K562 (cell line): ENCODE measurements at regions not wholly inside any gene's neighbourhood (a gene's known extent, or its start where the extent isn't known, plus 50 kb on each side); places are given as distances from the start of the nearest gene placed in this dataset.

Experiments
- ATAC-seq: fragments of 200-7000 bp; cut with Tn5 transposase; 3 replicates; pipeline ENCODE4 v1.9.1; 2020; ENCODE audit warnings: moderate library complexity
- BruUV-seq: library from RNA; stranded (reverse); fragments of 400-500 nt; replicated peaks from 2 replicates; lab custom pipeline; 2021; lab: Mats Ljungman, UMichigan
- CTCF ChIA-PET: fragments of 300-600 bp; formaldehyde crosslinking; extraction: SDS; loops from one replicate; lab custom pipeline; 2021; ENCODE audit warnings: low intra/inter-chr PET ratio; lab: Yijun Ruan, JAX
- POLR2A ChIA-PET: fragments of 300-600, 350-650 bp; sonication (Branson Sonifier 250); formaldehyde crosslinking; extraction: SDS; loops from one replicate; lab custom pipeline; 2021; ENCODE audit warnings: antibody characterized with exemption, inconsistent platforms; lab: Yijun Ruan, JAX
- DNase-seq, 4 experiments: peaks; one replicate each; pipeline versions ENCODE4 v3.0.0 to v3.0.0-alpha.2; 2011 to 2018; ENCODE audit warnings: low spot score in 3 of 4, mixed read lengths in 3 of 4; ENCODE audit errors: extremely low read depth in 1 of 4
- FAIRE-seq: peaks from 2 replicates; lab custom pipeline; 2011; peaks lifted over from hg19 to GRCh38; lab: Jason Lieb, UNC
- H2AFZ ChIP-seq: 2 replicates; pipeline ENCODE4 v1.6.0; 2011; ENCODE audit warnings: low read depth, low read length, control low read depth, inconsistent platforms
- H3K27ac ChIP-seq: fragments of 200-600 bp; 3 replicates; pipeline ENCODE4 v1.8.0; 2011; ENCODE audit warnings: low read depth, mild to moderate bottlenecking, control low read depth, inconsistent platforms, low read length, moderate library complexity, mixed read lengths; ENCODE audit errors: extremely low read depth
- H3K27me3 ChIP-seq, 2 experiments: fragments of 300-600 bp in 1 of 2; 2 replicates in 1 of 2; 3 replicates in 1 of 2; pipeline versions ENCODE4 v1.6.0 to v1.8.0; 2011; ENCODE audit warnings: inconsistent platforms in 2 of 2, low read length in 2 of 2, mild to moderate bottlenecking in 1 of 2, mixed read lengths in 1 of 2, moderate library complexity in 1 of 2; ENCODE audit not compliant: control insufficient read depth in 2 of 2, insufficient read depth in 2 of 2
- H3K36me3 ChIP-seq: fragments of 300-600 bp; 3 replicates; pipeline ENCODE4 v1.8.0; 2011; ENCODE audit warnings: mild to moderate bottlenecking, low read length, inconsistent platforms; ENCODE audit not compliant: control insufficient read depth, insufficient read depth
- H3K4me1 ChIP-seq, 2 experiments: fragments of 200-600 bp in 1 of 2; replicated peaks in 1 of 2; 2 replicates in 1 of 2; 3 replicates in 1 of 2; pipeline versions ENCODE4 v1.5.1 to v1.8.0; 2011; ENCODE audit warnings: inconsistent platforms in 2 of 2, low read length in 2 of 2, mild to moderate bottlenecking in 1 of 2, mixed read lengths in 1 of 2, moderate library complexity in 1 of 2; ENCODE audit not compliant: control insufficient read depth in 2 of 2, insufficient read depth in 2 of 2
- H3K4me2 ChIP-seq: 2 replicates; pipeline ENCODE4 v1.6.1; 2011; ENCODE audit warnings: low read length, control low read depth, inconsistent platforms, mixed read lengths; ENCODE audit not compliant: insufficient read depth
- H3K4me3 ChIP-seq: fragments of 200-600 bp; sonication (generic), shearing (Covaris generic); 2 replicates; pipeline ENCODE4 v1.5.1; 2016; ENCODE audit warnings: control low read depth, inconsistent platforms
- H3K79me2 ChIP-seq: fragments of 200-600 bp; 3 replicates; pipeline ENCODE4 v1.8.0; 2011; ENCODE audit warnings: low read length, inconsistent platforms; ENCODE audit not compliant: control insufficient read depth, insufficient read depth
- H3K9ac ChIP-seq, 2 experiments: 2 replicates each; pipeline versions ENCODE4 v1.6.0 to v1.6.1; 2011; ENCODE audit warnings: low read depth in 2 of 2, low read length in 2 of 2, control low read depth in 1 of 2, inconsistent platforms in 1 of 2, mild to moderate bottlenecking in 1 of 2, mixed read lengths in 1 of 2; ENCODE audit not compliant: insufficient read depth in 1 of 2
- H3K9me1 ChIP-seq: one replicate; pipeline ENCODE4 v1.6.0; 2011; ENCODE audit warnings: inconsistent platforms, mild to moderate bottlenecking, low read length, moderate library complexity; ENCODE audit not compliant: control insufficient read depth, insufficient read depth
- H3K9me3 ChIP-seq: replicated peaks from 2 replicates; pipeline ENCODE4 v1.5.1; 2011; ENCODE audit warnings: low read depth, low read length, inconsistent platforms; ENCODE audit not compliant: control insufficient read depth, insufficient read depth
- H4K20me1 ChIP-seq: replicated peaks from 2 replicates; pipeline ENCODE4 v1.6.1; 2011; ENCODE audit warnings: low read length, inconsistent platforms, mixed read lengths; ENCODE audit not compliant: control insufficient read depth, insufficient read depth
- BRF1 ChIP-seq: IDR thresholded peaks from 3 replicates; pipeline ENCODE4 v1.6.1; 2011; ENCODE audit warnings: borderline replicate concordance, mild to moderate bottlenecking; ENCODE audit not compliant: insufficient read length; ENCODE audit errors: extremely low read depth
- CEBPB ChIP-seq: fragments of 450-650 bp; IDR thresholded peaks from 2 replicates; pipeline ENCODE4 v1.6.1; 2016; ENCODE audit warnings: missing genetic modification characterization, missing compliant biosample characterization
- CEBPG ChIP-seq, 3 experiments: fragments of 200-800 bp in 1 of 3; sonication (Bioruptor generic) in 1 of 3; sonication (generic) in 1 of 3; formaldehyde crosslinking in 1 of 3; IDR thresholded peaks in 2 of 3; conservative IDR thresholded peaks in 1 of 3; 2 replicates each; pipeline versions ENCODE4 v1.6.1 to v1.8.0; 2016 to 2022; ENCODE audit warnings: missing compliant biosample characterization in 2 of 3, missing genetic modification characterization in 2 of 3, mild to moderate bottlenecking in 1 of 3, missing genetic modification reagents in 1 of 3
- RAD21 ChIP-seq, 2 experiments: fragments of 250-450 bp in 1 of 2; fragments of 450-650 bp in 1 of 2; sonication (Bioruptor Pico) in 1 of 2; formaldehyde crosslinking in 1 of 2; IDR thresholded peaks in 1 of 2; conservative IDR thresholded peaks in 1 of 2; 2 replicates each; pipeline versions ENCODE4 v1.4.0 to v1.8.0; 2020 to 2022; ENCODE audit warnings: mild to moderate bottlenecking in 2 of 2, moderate library complexity in 1 of 2
- WGBS: fragments of 100-300 bp; shearing (Covaris generic); methylation state at CpG from one replicate; pipeline ENCODE4 v1.1.6; 2016; ENCODE audit warnings: low coverage, mixed read lengths; ENCODE audit not compliant: insufficient coverage; ENCODE audit errors: missing lambda C conversion rate; 5-methylcytosine and 5-hydroxymethylcytosine counted together
- in situ Hi-C: fragments of 300-500 bp; cut with MboI; formaldehyde crosslinking; loops from 4 replicates; pipeline ENCODE4 v1.15.0; 2018; ENCODE audit warnings: inconsistent platforms, mixed read lengths
- intact Hi-C: fragments of 100-400 bp; cut with micrococcal nuclease; formaldehyde crosslinking; loops from 2 replicates; pipeline ENCODE4 v1.14.2; 2022
- TF ChIP-seq, protein P1 (sequence below): sonication (generic); formaldehyde crosslinking; IDR thresholded peaks from 2 replicates; pipeline ENCODE4 v1.8.1; 2022; ENCODE audit warnings: missing genetic modification reagents
- TF ChIP-seq, protein P2 (sequence below): IDR thresholded peaks from 2 replicates; pipeline ENCODE4 v1.6.1; 2012; ENCODE audit warnings: low read depth, low read length, improper control_type of control experiment, borderline replicate concordance
- TF ChIP-seq, protein P3 (sequence below), 3 experiments: IDR thresholded peaks in 2 of 3; conservative IDR thresholded peaks in 1 of 3; 2 replicates each; pipeline ENCODE4 v1.5.1; 2011 to 2012; ENCODE audit warnings: low read length in 3 of 3, mild to moderate bottlenecking in 3 of 3, control low read depth in 2 of 3, improper control_type of control experiment in 1 of 3, inconsistent platforms in 1 of 3, low read depth in 1 of 3, mixed read lengths in 1 of 3, moderate library complexity in 1 of 3; ENCODE audit not compliant: insufficient read depth in 2 of 3

GRCh38 chr2:56130463-56131070, 53.2 kb upstream of the CCDC85A start:
- ATAC-seq (peak; percentile 63), DNase-seq (peak; percentile 29 to 59 (median 36)), FAIRE-seq (peak; percentile 78)
- Histone ChIP-seq H3K27ac (no peak overlapping the region), H3K4me3 (no peak overlapping the region), H3K27me3 (no peaks in the 10 kb centered on the region), H3K9me3 (no peaks in the 10 kb centered on the region), H3K9me1 (no peaks in the 10 kb centered on the region), H3K4me1 (peaks cover 5 to 32% of the 10 kb centered on the region in 2 experiments; a peak in 4 of 5 replicates), H3K4me2 (no peak overlapping the region), H3K79me2 (no peaks in the 10 kb centered on the region), H3K36me3 (no peaks in the 10 kb centered on the region), H2AFZ (0 out of 2 replicates have a peak overlapping the region, but pooled peaks have one; percentile 36), H4K20me1 (no peaks in the 10 kb centered on the region), H3K9ac (no peak overlapping the region)
- POLR2A ChIA-PET, result no interaction called here
- in situ Hi-C loops (no loop called here), intact Hi-C loops (loop anchor here (1.0 to 10.0 kb wide), 3 partner anchors 50 to 358 kb away; no protein-coding TSS in a partner anchor)
- 20% methylated on average over 5 of the region's 5 CpGs for WGBS
- TF ChIP-seq CEBPG (CRISPR knock-in tag; IDR thresholded peaks at IDR 0.05), result no peak
- TF ChIP-seq CEBPG (tag; conservative IDR thresholded peaks at IDR 0.05 in 1 of 2, IDR thresholded peaks at IDR 0.05 in 1 of 2), result peak; percentile 27 to 67; a peak in 2 of 4 replicates
- TF ChIP-seq, protein P1, sequence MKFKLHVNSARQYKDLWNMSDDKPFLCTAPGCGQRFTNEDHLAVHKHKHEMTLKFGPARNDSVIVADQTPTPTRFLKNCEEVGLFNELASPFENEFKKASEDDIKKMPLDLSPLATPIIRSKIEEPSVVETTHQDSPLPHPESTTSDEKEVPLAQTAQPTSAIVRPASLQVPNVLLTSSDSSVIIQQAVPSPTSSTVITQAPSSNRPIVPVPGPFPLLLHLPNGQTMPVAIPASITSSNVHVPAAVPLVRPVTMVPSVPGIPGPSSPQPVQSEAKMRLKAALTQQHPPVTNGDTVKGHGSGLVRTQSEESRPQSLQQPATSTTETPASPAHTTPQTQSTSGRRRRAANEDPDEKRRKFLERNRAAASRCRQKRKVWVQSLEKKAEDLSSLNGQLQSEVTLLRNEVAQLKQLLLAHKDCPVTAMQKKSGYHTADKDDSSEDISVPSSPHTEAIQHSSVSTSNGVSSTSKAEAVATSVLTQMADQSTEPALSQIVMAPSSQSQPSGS (CRISPR knock-in tag), result no peak
- TF ChIP-seq, protein P2, sequence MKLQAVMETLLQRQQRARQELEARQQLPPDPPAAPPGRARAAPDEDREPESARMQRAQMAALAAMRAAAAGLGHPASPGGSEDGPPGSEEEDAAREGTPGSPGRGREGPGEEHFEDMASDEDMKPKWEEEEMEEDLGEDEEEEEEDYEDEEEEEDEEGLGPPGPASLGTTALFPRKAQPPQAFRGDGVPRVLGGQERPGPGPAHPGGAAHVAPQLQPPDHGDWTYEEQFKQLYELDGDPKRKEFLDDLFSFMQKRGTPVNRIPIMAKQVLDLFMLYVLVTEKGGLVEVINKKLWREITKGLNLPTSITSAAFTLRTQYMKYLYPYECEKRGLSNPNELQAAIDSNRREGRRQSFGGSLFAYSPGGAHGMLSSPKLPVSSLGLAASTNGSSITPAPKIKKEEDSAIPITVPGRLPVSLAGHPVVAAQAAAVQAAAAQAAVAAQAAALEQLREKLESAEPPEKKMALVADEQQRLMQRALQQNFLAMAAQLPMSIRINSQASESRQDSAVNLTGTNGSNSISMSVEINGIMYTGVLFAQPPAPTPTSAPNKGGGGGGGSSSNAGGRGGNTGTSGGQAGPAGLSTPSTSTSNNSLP, result 0 out of 2 replicates have a peak, but pooled peaks have one; percentile 50
- no peak for TF ChIP-seq BRF1
- TF ChIP-seq, protein P3, sequence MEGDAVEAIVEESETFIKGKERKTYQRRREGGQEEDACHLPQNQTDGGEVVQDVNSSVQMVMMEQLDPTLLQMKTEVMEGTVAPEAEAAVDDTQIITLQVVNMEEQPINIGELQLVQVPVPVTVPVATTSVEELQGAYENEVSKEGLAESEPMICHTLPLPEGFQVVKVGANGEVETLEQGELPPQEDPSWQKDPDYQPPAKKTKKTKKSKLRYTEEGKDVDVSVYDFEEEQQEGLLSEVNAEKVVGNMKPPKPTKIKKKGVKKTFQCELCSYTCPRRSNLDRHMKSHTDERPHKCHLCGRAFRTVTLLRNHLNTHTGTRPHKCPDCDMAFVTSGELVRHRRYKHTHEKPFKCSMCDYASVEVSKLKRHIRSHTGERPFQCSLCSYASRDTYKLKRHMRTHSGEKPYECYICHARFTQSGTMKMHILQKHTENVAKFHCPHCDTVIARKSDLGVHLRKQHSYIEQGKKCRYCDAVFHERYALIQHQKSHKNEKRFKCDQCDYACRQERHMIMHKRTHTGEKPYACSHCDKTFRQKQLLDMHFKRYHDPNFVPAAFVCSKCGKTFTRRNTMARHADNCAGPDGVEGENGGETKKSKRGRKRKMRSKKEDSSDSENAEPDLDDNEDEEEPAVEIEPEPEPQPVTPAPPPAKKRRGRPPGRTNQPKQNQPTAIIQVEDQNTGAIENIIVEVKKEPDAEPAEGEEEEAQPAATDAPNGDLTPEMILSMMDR (IDR thresholded peaks at IDR 0.05 in 2 of 3, conservative IDR thresholded peaks at IDR 0.05 in 1 of 3; ENCODE audit: insufficient read depth in 2 of 3, low read depth in 1 of 3, low read length in 3 of 3), result peak; percentile 50 to 70 (median 69); a peak in 5 of 6 replicates
- TF ChIP-seq CEBPB, result peak; percentile 50
- TF ChIP-seq RAD21 (CRISPR knock-in tag; conservative IDR thresholded peaks at IDR 0.05 in 1 of 2, IDR thresholded peaks at IDR 0.05 in 1 of 2), result peak in 1 of 2 experiments; percentile 52; a peak in 2 of 4 replicates
- CTCF ChIA-PET, result interaction anchor here (1.4 to 2.3 kb wide), 2 partner anchors 52 to 53 kb away, joined by 6 to 18 read pairs; no protein-coding TSS in a partner anchor
- no TSS peak for BruUV-seq
